ENCODE measurements at regions not wholly inside any gene's neighbourhood (a gene's known extent, or its start where the extent isn't known, plus 50 kb on each side); places are given as distances from the start of the nearest gene placed in this dataset.

DNA sequence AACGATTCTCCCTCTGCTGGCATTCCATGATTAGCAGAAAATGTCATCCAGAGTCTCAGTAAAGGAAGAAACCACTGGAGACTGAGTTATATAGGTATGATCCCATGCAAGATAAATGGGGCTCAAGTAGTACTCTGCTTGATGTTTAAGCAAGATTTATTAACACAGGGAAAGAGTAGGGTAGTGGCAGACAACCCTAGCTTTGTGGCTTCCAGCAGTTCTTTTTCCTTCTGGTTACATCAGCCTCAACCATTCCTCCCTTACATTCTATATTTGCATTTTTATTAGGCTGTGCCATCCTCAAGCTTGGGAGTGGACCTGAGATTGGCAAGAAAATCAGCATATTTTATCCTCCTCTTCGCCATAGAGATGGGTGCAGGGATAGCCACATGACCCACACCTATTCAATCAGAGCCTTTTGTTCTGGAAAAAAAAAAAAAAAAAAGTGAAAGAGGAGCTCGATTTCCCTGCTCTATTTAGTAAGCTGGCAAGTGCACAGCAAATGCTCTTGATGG, 402.1 kb downstream of the ZNF536 start:
- no peak for DNase-seq

DNA sequence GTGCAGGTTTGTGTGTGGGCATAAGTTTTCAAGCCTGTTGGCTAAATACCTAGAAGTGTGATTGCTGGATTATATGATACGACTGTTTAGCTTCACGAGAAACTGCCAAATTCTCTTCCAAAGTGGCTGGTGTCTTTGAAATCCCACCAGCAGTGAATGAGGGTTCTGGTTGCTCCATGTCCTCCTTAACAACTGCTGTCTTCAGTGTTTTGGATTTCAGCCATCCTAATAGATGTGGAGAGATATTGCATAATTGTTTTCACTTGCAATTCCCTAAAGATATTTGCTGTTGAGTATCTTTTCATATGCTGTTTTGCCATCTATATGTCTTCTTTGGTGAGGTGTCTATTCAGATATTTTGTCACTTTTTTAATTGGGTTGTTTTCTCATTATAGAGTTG, 390.5 kb downstream of the ZNF536 start:
- DNase-seq = no peak

GRCh38 chr19:30760014-30760413, 387.8 kb downstream of the ZNF536 start:
- DNase-seq = no peak

DNA sequence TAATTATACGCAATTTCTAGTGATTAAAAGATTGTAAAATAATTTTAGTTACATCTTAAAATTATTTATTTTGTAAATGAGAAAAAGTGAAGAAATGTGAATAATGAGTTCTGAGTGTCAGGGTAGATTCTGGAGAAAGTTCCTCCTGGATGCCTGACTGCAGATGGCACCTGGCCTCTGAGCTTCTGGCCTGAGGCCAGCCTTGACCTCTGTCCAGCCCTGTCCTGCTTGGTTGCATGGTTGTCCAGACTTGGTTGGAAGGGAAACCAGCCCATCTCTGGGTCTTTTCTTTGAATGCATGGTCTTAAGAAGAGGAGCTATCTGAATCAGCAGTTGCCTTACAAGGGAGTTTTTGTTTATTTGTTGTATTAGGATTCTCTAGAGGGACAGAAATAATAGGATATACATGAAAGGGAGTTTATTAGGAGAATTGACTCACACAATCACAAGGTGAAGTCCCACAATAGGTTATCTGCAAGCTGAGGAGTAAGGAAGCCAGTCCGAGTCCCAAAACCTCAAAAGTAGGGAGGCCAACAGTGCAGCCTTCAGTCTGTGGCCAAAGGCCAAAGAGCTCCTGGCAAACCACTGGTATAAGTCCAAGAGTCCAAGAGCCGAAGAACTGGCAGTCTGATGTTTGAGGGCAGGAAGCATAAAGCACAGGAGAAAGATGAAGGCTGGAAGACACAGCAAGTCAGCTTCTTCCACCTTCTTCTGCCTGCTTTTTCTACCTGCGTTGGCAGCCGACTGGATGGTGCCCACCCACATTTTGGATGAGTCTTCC, 385.8 kb downstream of the ZNF536 start:
- no peak for DNase-seq

DNA sequence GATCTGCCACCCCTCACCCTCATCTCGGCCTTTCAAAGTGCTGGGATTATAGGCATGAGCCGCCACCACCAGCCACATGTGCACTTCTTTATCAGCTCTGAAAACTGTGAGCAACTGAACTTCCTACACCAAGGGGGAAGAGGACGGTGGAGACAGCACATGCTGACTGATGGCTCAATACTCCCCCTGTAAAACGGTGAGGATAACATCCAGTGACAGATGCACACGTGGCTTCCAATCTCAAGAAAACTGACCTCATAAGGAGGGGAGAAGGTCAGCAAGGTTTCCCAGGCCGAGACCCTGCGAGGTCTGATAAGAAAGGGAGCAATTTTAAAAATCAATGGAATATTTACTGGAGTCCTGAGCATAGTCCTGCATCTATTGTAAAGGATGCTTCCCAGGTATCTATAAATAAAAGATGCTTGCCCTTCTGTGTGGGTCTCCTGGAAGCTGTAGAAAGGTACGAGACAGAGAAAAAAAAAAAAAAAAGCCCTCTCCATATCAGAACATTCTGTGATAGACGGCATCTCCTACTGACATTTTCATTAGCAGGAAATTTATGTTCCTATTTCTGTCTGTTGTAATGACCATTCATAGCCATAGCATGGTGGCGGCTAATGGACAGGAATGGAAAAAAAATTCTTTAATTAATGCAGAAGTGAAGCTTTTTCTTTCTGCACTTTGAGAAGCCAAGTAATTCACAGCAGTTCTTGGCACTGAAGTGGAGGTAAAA, 385.1 kb downstream of the ZNF536 start:
- DNase-seq = no peak

- DNase-seq = no peak
Observed at GRCh38 chr19:30755581-30755980, 383.4 kb downstream of the ZNF536 start.

DNA sequence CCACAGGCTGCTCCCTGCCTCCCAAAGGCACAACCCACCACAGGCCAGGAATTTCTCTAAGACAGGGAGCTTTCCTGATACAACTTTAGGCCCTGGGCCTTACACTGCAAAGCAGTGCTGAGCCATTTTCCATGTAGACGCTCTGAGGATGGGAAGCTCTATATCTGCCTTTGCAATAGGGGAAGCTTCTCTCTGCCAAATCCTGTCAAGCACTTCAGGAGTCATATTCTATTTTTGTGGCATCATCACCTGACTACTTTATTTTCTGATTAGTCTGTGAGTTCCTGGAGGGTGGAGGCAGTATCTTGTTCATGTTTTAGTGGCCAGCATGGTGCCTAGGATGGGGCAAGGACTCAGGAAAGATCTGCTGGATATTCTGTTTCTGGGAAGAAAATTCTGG, 382.0 kb downstream of the ZNF536 start:
- DNase-seq = no peak

DNA sequence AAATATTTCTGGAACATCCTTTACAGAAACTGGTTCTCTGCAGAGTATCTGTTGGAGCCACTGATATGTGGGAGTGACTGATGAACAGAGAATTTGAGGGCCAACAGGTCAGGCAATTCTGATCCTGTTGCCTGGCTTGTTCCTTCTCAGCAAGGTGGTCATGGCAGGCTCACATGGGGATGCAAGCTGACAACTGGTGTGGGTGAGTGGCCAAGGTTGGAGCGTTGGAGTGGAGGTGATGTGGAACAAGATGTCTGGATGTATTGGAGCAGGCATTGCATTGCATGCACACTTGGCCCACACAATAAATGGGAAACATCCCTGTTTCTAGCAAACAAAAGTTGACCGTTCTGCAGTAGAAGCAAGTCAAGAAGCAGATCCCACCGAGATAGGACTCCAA, 380.7 kb downstream of the ZNF536 start:
- no peak for DNase-seq

DNA sequence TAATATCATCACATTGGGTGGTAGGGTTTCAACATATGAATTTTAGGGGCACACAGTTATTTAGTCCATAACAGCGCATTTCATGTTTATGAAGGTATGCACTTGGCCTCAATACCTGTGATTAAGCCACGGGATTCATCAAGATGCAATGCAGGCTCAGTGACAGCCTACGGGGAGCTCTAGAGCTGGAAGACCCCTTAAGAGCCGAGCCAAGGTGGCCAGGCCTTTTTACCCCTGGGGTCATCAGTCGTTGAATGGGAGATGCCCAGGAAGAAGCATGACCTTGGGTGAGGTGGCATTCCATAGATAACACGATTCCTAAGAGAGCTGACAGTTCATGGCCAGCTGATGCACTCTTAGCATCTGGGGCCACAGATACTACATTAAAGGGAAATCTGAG, 380.0 kb downstream of the ZNF536 start:
- no peak for DNase-seq

DNA sequence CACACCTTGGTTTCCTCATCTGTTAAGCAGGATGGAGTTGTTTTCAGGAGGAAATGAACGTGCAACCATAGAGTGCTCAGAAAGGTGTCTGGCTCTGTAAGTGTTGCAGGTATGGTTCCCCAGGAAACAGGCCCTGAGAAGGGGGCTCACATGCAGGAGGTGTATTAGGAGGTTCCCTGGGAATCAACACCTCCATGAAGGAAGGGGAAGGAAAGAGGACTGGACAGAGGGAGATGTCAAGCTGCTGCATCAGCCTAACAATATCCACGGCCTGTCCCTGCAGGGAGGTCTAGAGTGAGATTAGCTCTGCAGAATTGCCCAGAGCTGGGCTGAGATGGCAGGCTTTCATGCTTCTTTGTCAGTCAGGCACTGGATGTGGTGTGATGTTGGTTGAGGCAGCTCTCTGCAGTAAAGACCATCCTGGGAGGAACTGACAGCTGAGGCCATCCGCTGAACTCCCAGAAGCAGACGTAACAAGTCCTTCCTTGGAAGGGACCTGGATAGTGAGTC, 373.3 kb downstream of the ZNF536 start:
- DNase-seq = no peak

DNA sequence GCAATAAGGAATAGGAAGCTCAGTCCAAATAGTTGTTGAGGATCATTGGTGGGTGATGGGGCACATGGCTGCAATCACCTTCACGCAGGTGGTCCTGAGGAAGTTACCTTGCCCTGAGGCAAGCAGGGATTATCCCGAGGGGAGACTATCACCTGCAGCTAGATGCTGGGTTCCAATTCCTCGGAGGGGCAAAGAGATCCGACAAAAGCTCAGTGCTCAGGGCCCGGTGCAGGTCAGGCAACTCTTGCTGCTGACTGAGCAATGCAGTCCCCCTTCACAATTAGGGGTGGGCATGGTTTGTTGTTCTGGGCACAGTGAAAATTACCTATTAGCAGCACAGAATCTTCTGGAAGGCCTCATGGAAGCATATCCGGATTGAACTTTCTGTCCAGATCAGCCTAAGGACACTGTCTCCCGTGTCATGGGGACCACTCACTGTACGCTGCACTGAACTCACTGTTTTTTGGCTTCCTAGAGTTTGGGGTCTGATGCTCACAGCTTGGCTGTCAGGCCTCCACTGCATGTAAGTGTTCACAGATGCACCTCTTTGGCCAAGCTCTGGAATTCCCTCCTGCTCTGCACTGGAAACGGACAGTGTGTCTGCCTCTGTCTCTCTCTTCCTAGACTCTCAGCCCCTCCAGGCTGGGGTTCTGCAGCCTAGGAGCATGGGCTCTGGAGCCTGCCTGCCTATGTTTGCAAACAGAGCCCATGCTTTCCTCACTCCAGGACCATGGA, 372.7 kb downstream of the ZNF536 start:
- DNase-seq = no peak

DNA sequence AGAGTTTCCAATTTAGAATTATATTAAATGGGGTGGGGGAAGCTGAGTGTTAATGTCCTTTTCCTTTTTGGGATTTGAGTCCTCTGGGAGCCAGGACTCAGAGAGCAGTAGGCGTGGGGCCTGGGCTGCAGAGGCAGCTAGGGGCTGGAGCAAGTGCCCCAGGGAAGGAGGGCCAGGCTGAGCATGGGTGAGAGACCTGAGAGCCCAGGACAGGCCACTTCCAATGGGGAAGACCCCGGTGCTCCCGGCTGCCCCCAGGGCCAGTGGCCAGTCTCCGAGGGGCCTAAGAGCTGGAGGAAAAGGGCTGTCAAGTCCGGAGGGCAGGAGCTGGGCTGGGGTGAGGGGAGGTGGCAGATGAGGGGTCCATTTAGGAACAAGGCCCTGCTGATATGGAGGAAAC, 371.5 kb downstream of the ZNF536 start:
- no peak for DNase-seq

GRCh38 chr19:30743011-30743410, 370.8 kb downstream of the ZNF536 start:
- DNase-seq = no peak

DNA sequence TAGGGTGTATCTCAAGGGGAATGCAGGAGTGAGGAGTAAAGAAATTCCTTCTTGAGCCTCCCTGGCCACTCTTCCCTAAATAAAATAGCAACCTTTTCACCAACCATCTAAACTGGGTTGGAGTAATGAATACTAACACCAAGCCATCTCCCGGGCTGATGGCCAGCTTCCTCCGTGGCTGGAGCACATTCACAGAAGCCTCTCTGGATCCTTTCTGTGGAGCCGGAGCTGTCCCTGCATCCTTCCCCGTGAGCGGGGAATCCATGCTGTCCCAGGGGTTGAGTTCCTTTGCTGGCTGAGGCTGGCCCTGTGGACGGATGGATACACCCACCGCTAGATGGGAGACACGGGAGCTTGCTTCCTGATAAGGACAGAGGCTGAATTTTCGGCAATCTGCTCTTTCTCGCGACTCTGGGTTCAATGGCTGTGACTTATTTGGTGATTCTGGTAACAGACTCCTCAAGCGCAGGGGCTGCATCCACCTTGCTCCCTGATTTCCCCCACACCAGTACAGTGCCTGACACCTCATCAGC, 370.3 kb downstream of the ZNF536 start:
- DNase-seq = no peak

DNA sequence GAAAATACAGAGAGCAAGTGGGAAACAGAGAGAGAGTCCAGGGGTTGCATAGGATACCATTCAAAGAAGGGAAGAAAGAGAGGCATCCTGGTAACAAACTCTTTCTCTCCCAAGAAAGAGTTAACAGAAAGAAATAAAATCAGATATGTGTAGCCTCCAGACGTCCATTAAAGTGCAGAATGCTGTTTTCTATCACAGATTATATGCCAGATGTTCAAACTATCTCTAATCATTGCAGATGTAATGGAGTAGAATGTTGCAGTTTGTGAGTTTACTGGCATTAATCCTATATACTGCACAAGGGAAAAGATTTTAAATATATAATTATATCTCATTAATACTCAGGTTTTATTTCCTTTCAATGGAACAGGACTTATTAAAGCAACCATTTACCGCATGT, 369.4 kb downstream of the ZNF536 start:
- DNase-seq = no peak

- no peak for DNase-seq
Observed at GRCh38 chr19:30739394-30739793, 367.2 kb downstream of the ZNF536 start.

DNA sequence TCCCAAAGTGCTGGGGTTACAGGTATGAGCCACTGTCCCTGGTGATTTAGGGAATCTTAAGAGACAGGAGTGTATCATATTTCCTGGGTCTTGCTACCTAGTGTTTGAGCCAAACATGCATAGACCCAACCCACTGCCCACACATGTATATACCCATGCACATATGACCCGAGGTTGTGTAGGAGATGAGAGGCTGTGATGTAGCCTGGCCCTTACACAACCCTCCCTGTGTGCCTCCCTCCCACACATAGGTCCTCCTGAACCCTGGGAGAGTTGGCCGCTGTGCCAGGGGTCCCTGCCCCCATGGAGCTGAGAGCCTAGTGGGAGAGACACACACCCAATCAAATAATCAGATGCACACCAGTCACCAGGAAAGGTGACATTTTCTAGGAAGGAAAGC, 365.9 kb downstream of the ZNF536 start:
- no peak for DNase-seq

GRCh38 chr19:30734669-30735068, 362.5 kb downstream of the ZNF536 start:
- no peak for DNase-seq

- no peak for DNase-seq
Observed at GRCh38 chr19:30733826-30734550, 361.8 kb downstream of the ZNF536 start.

GRCh38 chr19:30731591-30731990, 359.4 kb downstream of the ZNF536 start:
- DNase-seq = no peak

DNA sequence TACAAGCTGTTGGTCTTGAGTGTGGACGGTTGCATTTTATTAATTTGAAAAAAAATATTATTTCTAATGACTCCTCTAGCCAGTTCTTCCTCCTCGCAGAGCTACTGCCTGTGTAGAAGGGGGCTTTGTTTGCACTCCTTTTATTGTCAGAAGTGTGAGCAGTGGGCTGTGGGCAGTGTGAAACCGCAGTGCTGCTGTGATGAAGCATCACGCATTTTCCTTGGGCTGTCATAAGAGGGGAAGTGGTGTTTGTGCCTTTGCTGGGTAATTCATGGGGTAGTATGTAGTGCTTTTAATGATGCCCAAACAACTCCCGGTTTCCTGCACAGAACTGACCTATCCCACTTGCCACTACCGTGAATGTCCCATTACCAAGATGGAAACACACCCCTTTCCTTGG, 357.3 kb downstream of the ZNF536 start:
- DNase-seq = no peak

DNA sequence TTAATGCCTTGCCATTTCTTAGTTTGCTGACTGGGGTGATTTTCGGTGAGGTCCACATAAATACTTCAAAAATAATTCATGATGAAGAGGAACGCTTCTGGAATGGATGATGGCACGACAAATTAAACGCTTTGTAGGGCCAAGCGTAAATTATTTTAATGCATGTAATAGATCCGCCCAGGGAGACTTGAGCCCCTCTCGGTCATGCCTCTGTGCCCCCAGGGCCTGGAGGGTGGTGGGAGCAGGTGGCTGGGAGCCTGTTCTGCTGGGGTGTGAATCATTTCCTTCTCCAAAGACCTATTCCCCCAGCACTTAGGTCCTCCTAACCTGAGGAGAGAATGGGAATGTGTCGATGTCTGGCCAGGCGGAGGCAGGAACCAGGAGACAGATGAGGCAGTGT, 350.6 kb downstream of the ZNF536 start:
- DNase-seq = no peak

DNA sequence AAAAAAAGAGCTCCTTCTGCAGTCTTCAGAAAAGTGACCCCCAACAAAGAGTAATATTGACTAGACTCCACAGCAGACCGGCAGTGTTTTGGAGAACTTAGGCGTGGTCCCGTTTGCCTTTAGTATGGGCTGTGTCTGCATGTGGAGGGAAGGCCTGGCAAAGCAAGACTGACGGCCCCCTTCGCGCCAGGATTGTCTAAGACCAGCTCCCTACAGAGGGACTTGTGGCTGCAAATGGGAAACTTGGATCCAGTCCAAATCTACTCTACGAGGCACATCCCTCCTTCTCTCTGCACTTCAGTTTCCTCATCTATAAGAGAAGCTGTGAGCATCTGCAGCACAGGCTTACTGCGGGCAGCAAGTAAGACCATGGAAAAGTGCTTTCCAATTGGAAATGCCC, 350.0 kb downstream of the ZNF536 start:
- DNase-seq = no peak
